A673 (cell line): ENCODE measurements at regions not wholly inside any gene's neighbourhood (a gene's known extent, or its start where the extent isn't known, plus 50 kb on each side); places are given as distances from the start of the nearest gene placed in this dataset.

Source experiments
- BruUV-seq: library from RNA; stranded (reverse); fragments of 400-500 nt; replicated peaks from 2 replicates; lab custom pipeline; 2021; lab: Mats Ljungman, UMichigan
- CTCF ChIA-PET: fragments of 300-600 bp; sonication (Branson Sonifier 250); formaldehyde crosslinking; loops from one replicate; lab custom pipeline; 2022; ENCODE audit warnings: antibody characterized with exemption; lab: Charles Lee
- POLR2A ChIA-PET: fragments of 300-600 bp; sonication (Branson Sonifier 250); formaldehyde crosslinking; loops from one replicate; lab custom pipeline; 2022; ENCODE audit warnings: antibody characterized with exemption; ENCODE audit not compliant: low non-redundant PET; lab: Charles Lee
- DNase-seq: peaks from one replicate; pipeline ENCODE4 v3.0.0-alpha.2; 2015; ENCODE audit warnings: low spot score
- H3K27ac ChIP-seq: fragments of 200-600 bp; sonication (generic); 2 replicates; pipeline ENCODE4 v1.5.1; 2016; ENCODE audit warnings: mixed run types, low read depth, mild to moderate bottlenecking, mixed read lengths, antibody characterized with exemption, low read length; ENCODE audit not compliant: poor library complexity, severe bottlenecking
- H3K27me3 ChIP-seq: fragments of 200-600 bp; sonication (generic); replicated peaks from 2 replicates; pipeline ENCODE4 v1.6.1; 2017; ENCODE audit warnings: mixed run types, low read depth, mild to moderate bottlenecking, mixed read lengths, antibody characterized with exemption, low read length; ENCODE audit not compliant: insufficient read depth, poor library complexity
- H3K36me3 ChIP-seq: fragments of 200-600 bp; sonication (generic); 2 replicates; pipeline ENCODE4 v1.6.1; 2016; ENCODE audit warnings: mixed run types, mild to moderate bottlenecking, mixed read lengths, antibody characterized with exemption, low read length; ENCODE audit not compliant: insufficient read depth, poor library complexity, severe bottlenecking
- H3K4me1 ChIP-seq: fragments of 200-600 bp; sonication (generic); 2 replicates; pipeline ENCODE4 v1.6.1; 2017; ENCODE audit warnings: mixed run types, mild to moderate bottlenecking, mixed read lengths, antibody characterized with exemption, low read length; ENCODE audit not compliant: insufficient read depth, poor library complexity, severe bottlenecking
- H3K4me3 ChIP-seq: fragments of 200-600 bp; sonication (generic); 2 replicates; pipeline ENCODE4 v1.5.1; 2016; ENCODE audit warnings: low read depth, mixed run types, mild to moderate bottlenecking, mixed read lengths, low read length; ENCODE audit not compliant: poor library complexity, severe bottlenecking
- H3K9me3 ChIP-seq: fragments of 200-600 bp; sonication (generic); 2 replicates; pipeline ENCODE4 v1.6.1; 2016; ENCODE audit warnings: mixed run types, low read depth, mild to moderate bottlenecking, mixed read lengths, antibody characterized with exemption, low read length; ENCODE audit not compliant: poor library complexity, severe bottlenecking
- CTCF ChIP-seq: fragments of 300-800, 200-600 bp; sonication (generic); conservative IDR thresholded peaks from 2 replicates; pipeline ENCODE4 v1.5.1; 2017; ENCODE audit warnings: low read depth, mild to moderate bottlenecking, antibody characterized with exemption, low read length, moderate library complexity, mixed read lengths
- EZH2 ChIP-seq: fragments of 200-600 bp; sonication (generic); IDR thresholded peaks from 2 replicates; pipeline ENCODE4 v1.6.1; 2017; ENCODE audit warnings: borderline replicate concordance, low read depth, mild to moderate bottlenecking, mixed read lengths, antibody characterized with exemption, low read length; ENCODE audit not compliant: poor library complexity, severe bottlenecking
- intact Hi-C: fragments of 100-400 bp; cut with micrococcal nuclease; formaldehyde crosslinking; loops from one replicate; pipeline ENCODE4 v1.10.0; 2022; ENCODE audit not compliant: unreplicated experiment

- H3K4me3 ChIP-seq = no peak overlapping the region
- H3K9me3 ChIP-seq = no peaks in the 10 kb centered on the region
- TF ChIP-seq EZH2 (no peak), CTCF (no peak)
- no peak overlapping the region for H3K27ac ChIP-seq
- no TSS peak for BruUV-seq
- H3K36me3 ChIP-seq = no peaks in the 10 kb centered on the region
- no peaks in the 10 kb centered on the region for H3K27me3 ChIP-seq
- intact Hi-C loops = no loop called here
- DNase-seq = no peak
- ChIA-PET CTCF (interaction anchor here (0.8 kb wide), 1 partner anchor 11 kb away, joined by 4 read pairs; no protein-coding TSS in a partner anchor), POLR2A (no interaction called here)
- H3K4me1 ChIP-seq = no peaks in the 10 kb centered on the region
These were observed 105.6 kb downstream of the BTBD3 start for GRCh38 chr20:12023194-12023795.

GRCh38 chr20:12028771-12029170, 111.1 kb downstream of the BTBD3 start:
- H3K27ac ChIP-seq = no peak overlapping the region
- ChIA-PET POLR2A (no interaction called here), CTCF (no interaction called here)
- H3K36me3 ChIP-seq = no peaks in the 10 kb centered on the region
- no peaks in the 10 kb centered on the region for H3K4me1 ChIP-seq
- no TSS peak for BruUV-seq
- DNase-seq = no peak
- H3K9me3 ChIP-seq = no peaks in the 10 kb centered on the region
- no peak overlapping the region for H3K4me3 ChIP-seq
- H3K27me3 ChIP-seq = no peaks in the 10 kb centered on the region
- TF ChIP-seq EZH2 (no peak), CTCF (no peak)
- intact Hi-C loops = no loop called here

GRCh38 chr20:12030470-12030869, 112.8 kb downstream of the BTBD3 start:
- DNase-seq = no peak
- H3K36me3 ChIP-seq = no peaks in the 10 kb centered on the region
- intact Hi-C loops = no loop called here
- no peak for TF ChIP-seq EZH2
- no peak for TF ChIP-seq CTCF
- ChIA-PET POLR2A (no interaction called here), CTCF (no interaction called here)
- no peak overlapping the region for H3K27ac ChIP-seq
- no peaks in the 10 kb centered on the region for H3K27me3 ChIP-seq
- no peaks in the 10 kb centered on the region for H3K9me3 ChIP-seq
- no peak overlapping the region for H3K4me3 ChIP-seq
- H3K4me1 ChIP-seq = no peaks in the 10 kb centered on the region
- no TSS peak for BruUV-seq
